ENCODE measurements at regions not wholly inside any gene's neighbourhood (a gene's known extent, or its start where the extent isn't known, plus 50 kb on each side); places are given as distances from the start of the nearest gene placed in this dataset.

GRCh38 chr4:110787109-110787508 lies 164.2 kb upstream of the PITX2 start:
- no peaks in the 10 kb centered on the region for H3K4me1 ChIP-seq (ENCODE audit: low read depth, poor library complexity, severe bottlenecking)
- H2AFZ ChIP-seq (ENCODE audit: low read depth) = no peak overlapping the region
- no peak overlapping the region for H3K27ac ChIP-seq
- H3K9ac ChIP-seq = no peak overlapping the region
- H4K20me1 ChIP-seq (ENCODE audit: insufficient read depth) = no peaks in the 10 kb centered on the region
- no peaks in the 10 kb centered on the region for H3K79me2 ChIP-seq (ENCODE audit: insufficient read depth, low read depth)
- H3K36me3 ChIP-seq (ENCODE audit: insufficient read depth) = no peaks in the 10 kb centered on the region
- TF ChIP-seq CTCF (conservative IDR thresholded peaks at IDR 0.05; ENCODE audit: low read depth, low read length) = no peak
- no peak overlapping the region for H3K4me3 ChIP-seq (IDR thresholded peaks at IDR 0.05; ENCODE audit: insufficient read depth, low read depth, low read length)
- H3K4me2 ChIP-seq = no peak overlapping the region
- H3K27me3 ChIP-seq (ENCODE audit: insufficient read depth, low read depth) = no peaks in the 10 kb centered on the region

GRCh38 chr4:110787707-110788106 lies 164.8 kb upstream of the PITX2 start:
- no peaks in the 10 kb centered on the region for H3K79me2 ChIP-seq (ENCODE audit: insufficient read depth, low read depth)
- no peak overlapping the region for H3K4me3 ChIP-seq (IDR thresholded peaks at IDR 0.05; ENCODE audit: insufficient read depth, low read depth, low read length)
- H3K4me2 ChIP-seq = no peak overlapping the region
- no peaks in the 10 kb centered on the region for H3K36me3 ChIP-seq (ENCODE audit: insufficient read depth)
- no peaks in the 10 kb centered on the region for H3K4me1 ChIP-seq (ENCODE audit: low read depth, poor library complexity, severe bottlenecking)
- no peak for TF ChIP-seq CTCF (conservative IDR thresholded peaks at IDR 0.05; ENCODE audit: low read depth, low read length)
- H2AFZ ChIP-seq (ENCODE audit: low read depth) = no peak overlapping the region
- H4K20me1 ChIP-seq (ENCODE audit: insufficient read depth) = no peaks in the 10 kb centered on the region
- H3K27me3 ChIP-seq (ENCODE audit: insufficient read depth, low read depth) = no peaks in the 10 kb centered on the region
- H3K9ac ChIP-seq = no peak overlapping the region
- no peak overlapping the region for H3K27ac ChIP-seq

GRCh38 chr4:110788302-110788701 lies 165.4 kb upstream of the PITX2 start:
- Histone ChIP-seq H3K4me3 (IDR thresholded peaks at IDR 0.05; ENCODE audit: insufficient read depth, low read depth, low read length) (no peak overlapping the region), H3K27ac (no peak overlapping the region), H3K9ac (no peak overlapping the region)

GRCh38 chr4:110792036-110792435 lies 169.2 kb upstream of the PITX2 start:
- no peaks in the 10 kb centered on the region for H4K20me1 ChIP-seq (ENCODE audit: insufficient read depth)
- H3K4me2 ChIP-seq = no peak overlapping the region
- no peaks in the 10 kb centered on the region for H3K79me2 ChIP-seq (ENCODE audit: insufficient read depth, low read depth)
- H3K9ac ChIP-seq = no peak overlapping the region
- H3K27me3 ChIP-seq (ENCODE audit: insufficient read depth, low read depth) = no peaks in the 10 kb centered on the region
- H3K36me3 ChIP-seq (ENCODE audit: insufficient read depth) = no peaks in the 10 kb centered on the region
- H3K4me1 ChIP-seq (ENCODE audit: low read depth, poor library complexity, severe bottlenecking) = peaks cover 32% of the 10 kb centered on the region
- no peak overlapping the region for H2AFZ ChIP-seq (ENCODE audit: low read depth)
- no peak for TF ChIP-seq CTCF (conservative IDR thresholded peaks at IDR 0.05; ENCODE audit: low read depth, low read length)
- no peak overlapping the region for H3K27ac ChIP-seq
- H3K4me3 ChIP-seq (IDR thresholded peaks at IDR 0.05; ENCODE audit: insufficient read depth, low read depth, low read length) = no peak overlapping the region

More at GRCh38 chr4:110788302-110788701, 165.4 kb upstream of the PITX2 start:
- H3K79me2 ChIP-seq (ENCODE audit: insufficient read depth, low read depth) = no peaks in the 10 kb centered on the region
- H2AFZ ChIP-seq (ENCODE audit: low read depth) = no peak overlapping the region
- peaks cover 4% of the 10 kb centered on the region for H3K4me1 ChIP-seq (ENCODE audit: low read depth, poor library complexity, severe bottlenecking)
- H4K20me1 ChIP-seq (ENCODE audit: insufficient read depth) = no peaks in the 10 kb centered on the region
- TF ChIP-seq CTCF (conservative IDR thresholded peaks at IDR 0.05; ENCODE audit: low read depth, low read length) = no peak
- no peaks in the 10 kb centered on the region for H3K36me3 ChIP-seq (ENCODE audit: insufficient read depth)
- H3K27me3 ChIP-seq (ENCODE audit: insufficient read depth, low read depth) = no peaks in the 10 kb centered on the region
- H3K4me2 ChIP-seq = no peak overlapping the region
